Gastroesophageal sphincter (tissue), 3 donors: ENCODE measurements at regions not wholly inside any gene's neighbourhood (a gene's known extent, or its start where the extent isn't known, plus 50 kb on each side); places are given as distances from the start of the nearest gene placed in this dataset.

Experiments used
- EP300 ChIP-seq: sonication (generic); formaldehyde crosslinking; IDR thresholded peaks from one replicate; pipeline ENCODE4 v1.6.1; 2017; ENCODE audit warnings: antibody characterized with exemption, mild to moderate bottlenecking
- POLR2A ChIP-seq, 2 donors: fragments of 450-650 bp; IDR thresholded peaks; one replicate each; pipeline ENCODE4 v1.6.1; 2017; ENCODE audit warnings: antibody characterized with exemption in 2 of 2, mild to moderate bottlenecking in 2 of 2, moderate library complexity in 1 of 2
- POLR2AphosphoS5 ChIP-seq: sonication (generic); formaldehyde crosslinking; IDR thresholded peaks from one replicate; pipeline ENCODE4 v1.6.1; 2017; ENCODE audit warnings: antibody characterized with exemption
- TF ChIP-seq, protein P1 (sequence below), 4 experiments: fragments of 200-600 bp in 2 of 4; fragments of 450-650 bp in 2 of 4; sonication (generic) in 1 of 4; IDR thresholded peaks; one replicate each; pipeline ENCODE4 v1.5.1; 2017 to 2019; ENCODE audit warnings: antibody characterized with exemption in 4 of 4, mild to moderate bottlenecking in 2 of 4, moderate library complexity in 2 of 4

DNA sequence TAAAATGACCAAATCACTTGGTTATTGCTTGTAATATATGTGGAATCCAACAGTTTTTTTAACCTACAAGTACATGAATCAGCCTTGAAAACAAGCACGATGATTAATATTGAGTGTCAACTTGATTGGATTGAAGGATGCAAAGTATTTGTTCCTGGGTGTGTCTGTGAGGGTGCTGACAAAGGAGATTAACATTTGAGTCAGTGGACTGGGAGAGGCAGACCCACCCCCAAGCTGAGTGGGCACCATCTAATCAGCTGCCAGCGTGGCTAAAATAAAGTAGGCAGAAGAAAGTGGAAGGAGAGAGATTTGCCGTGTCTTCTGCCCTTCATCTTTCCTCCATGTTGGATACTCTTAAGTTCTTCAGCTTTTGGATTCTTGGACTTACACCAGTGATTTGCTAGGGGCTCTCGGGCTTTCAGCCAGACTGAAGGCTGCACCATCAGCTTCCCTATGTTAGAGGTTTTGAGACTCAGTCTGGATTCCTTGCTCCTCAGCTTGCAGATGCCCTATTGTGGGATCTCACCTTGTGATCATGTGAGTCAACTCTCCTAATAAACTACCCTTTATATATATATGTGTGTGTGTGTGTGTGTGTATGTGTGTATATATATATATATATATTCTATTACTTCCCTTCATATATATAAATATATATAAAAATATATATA is 118.4 kb upstream of the WDR11 start:
- TF ChIP-seq, protein P1, sequence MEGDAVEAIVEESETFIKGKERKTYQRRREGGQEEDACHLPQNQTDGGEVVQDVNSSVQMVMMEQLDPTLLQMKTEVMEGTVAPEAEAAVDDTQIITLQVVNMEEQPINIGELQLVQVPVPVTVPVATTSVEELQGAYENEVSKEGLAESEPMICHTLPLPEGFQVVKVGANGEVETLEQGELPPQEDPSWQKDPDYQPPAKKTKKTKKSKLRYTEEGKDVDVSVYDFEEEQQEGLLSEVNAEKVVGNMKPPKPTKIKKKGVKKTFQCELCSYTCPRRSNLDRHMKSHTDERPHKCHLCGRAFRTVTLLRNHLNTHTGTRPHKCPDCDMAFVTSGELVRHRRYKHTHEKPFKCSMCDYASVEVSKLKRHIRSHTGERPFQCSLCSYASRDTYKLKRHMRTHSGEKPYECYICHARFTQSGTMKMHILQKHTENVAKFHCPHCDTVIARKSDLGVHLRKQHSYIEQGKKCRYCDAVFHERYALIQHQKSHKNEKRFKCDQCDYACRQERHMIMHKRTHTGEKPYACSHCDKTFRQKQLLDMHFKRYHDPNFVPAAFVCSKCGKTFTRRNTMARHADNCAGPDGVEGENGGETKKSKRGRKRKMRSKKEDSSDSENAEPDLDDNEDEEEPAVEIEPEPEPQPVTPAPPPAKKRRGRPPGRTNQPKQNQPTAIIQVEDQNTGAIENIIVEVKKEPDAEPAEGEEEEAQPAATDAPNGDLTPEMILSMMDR (IDR thresholded peaks at IDR 0.05) = no peak
- no peak for TF ChIP-seq POLR2A (IDR thresholded peaks at IDR 0.05)
- TF ChIP-seq EP300 = no peak
- no peak for TF ChIP-seq POLR2AphosphoS5
